Subcutaneous abdominal adipose tissue (tissue), 5 donors: ENCODE measurements at regions not wholly inside any gene's neighbourhood (a gene's known extent, or its start where the extent isn't known, plus 50 kb on each side); places are given as distances from the start of the nearest gene placed in this dataset.
"Not testable (repeated sequence)": the region's sequence is repeated elsewhere in the genome, so short reads cannot be mapped to it uniquely, and the experiment has no call there.

Experiments
- H3K27ac ChIP-seq: one replicate; pipeline ENCODE4 v1.7.0; 2013; ENCODE audit warnings: low read depth, mild to moderate bottlenecking, inconsistent platforms, low read length, moderate library complexity
- H3K27me3 ChIP-seq, 5 donors: one replicate each; pipeline ENCODE4 v1.7.0; 2013; ENCODE audit warnings: low read length in 5 of 5, inconsistent platforms in 1 of 5; ENCODE audit not compliant: control insufficient read depth in 5 of 5, insufficient read depth in 4 of 5
- H3K36me3 ChIP-seq, 5 donors: one replicate each; pipeline ENCODE4 v1.7.0; 2013; ENCODE audit warnings: low read length in 5 of 5; ENCODE audit not compliant: control insufficient read depth in 5 of 5, insufficient read depth in 5 of 5
- H3K4me1 ChIP-seq, 5 donors: one replicate each; pipeline ENCODE4 v1.7.0; 2013; ENCODE audit warnings: low read length in 5 of 5, mild to moderate bottlenecking in 3 of 5, moderate library complexity in 1 of 5; ENCODE audit not compliant: control insufficient read depth in 5 of 5, insufficient read depth in 5 of 5
- H3K4me3 ChIP-seq, 5 donors: one replicate each; pipeline ENCODE4 v1.7.0; 2013; ENCODE audit warnings: low read length in 5 of 5, low read depth in 1 of 5
- H3K9ac ChIP-seq, 5 donors: one replicate each; pipeline ENCODE4 v1.7.0; 2013; ENCODE audit warnings: low read length in 5 of 5, mild to moderate bottlenecking in 4 of 5, moderate library complexity in 3 of 5
- H3K9me3 ChIP-seq, 5 donors: one replicate each; pipeline ENCODE4 v1.7.0; 2013; ENCODE audit warnings: low read length in 5 of 5; ENCODE audit not compliant: control insufficient read depth in 5 of 5
- donor health status: healthy.
- donor health status: healthy.
- donor health status: healthy.
- donor health status: healthy.
- donor health status: healthy.

GRCh38 chr5:44532981-44533380 lies 143.8 kb upstream of the FGF10 start:
- no peaks in the 10 kb centered on the region for H3K9me3 ChIP-seq
- no peak overlapping the region for H3K27ac ChIP-seq
- H3K27me3 ChIP-seq = no peaks in the 10 kb centered on the region
- H3K9ac ChIP-seq = no peak overlapping the region
- no peaks in the 10 kb centered on the region for H3K4me1 ChIP-seq
- H3K4me3 ChIP-seq = no peak overlapping the region
- no peaks in the 10 kb centered on the region for H3K36me3 ChIP-seq

- not testable (repeated sequence) for H3K4me1 ChIP-seq, H3K36me3 ChIP-seq, H3K9me3 ChIP-seq, H3K9ac ChIP-seq, H3K4me3 ChIP-seq, H3K27me3 ChIP-seq, H3K27ac ChIP-seq
These were observed 142.5 kb upstream of the FGF10 start for GRCh38 chr5:44531756-44532155.

- H3K4me3 ChIP-seq, H3K4me1 ChIP-seq, H3K27ac ChIP-seq, H3K9me3 ChIP-seq, H3K9ac ChIP-seq, H3K27me3 ChIP-seq, H3K36me3 ChIP-seq: not testable (repeated sequence)
These were observed 141.6 kb upstream of the FGF10 start for GRCh38 chr5:44530783-44531182.

GRCh38 chr5:44511596-44511995 lies 122.4 kb upstream of the FGF10 start:
- no peaks in the 10 kb centered on the region for H3K36me3 ChIP-seq
- no peak overlapping the region for H3K4me3 ChIP-seq
- no peak overlapping the region for H3K27ac ChIP-seq
- H3K9me3 ChIP-seq = no peaks in the 10 kb centered on the region
- H3K9ac ChIP-seq = no peak overlapping the region
- no peaks in the 10 kb centered on the region for H3K27me3 ChIP-seq
- H3K4me1 ChIP-seq = peaks cover 0 to 24% (median 0%) of the 10 kb centered on the region in 5 donors

- H3K27ac ChIP-seq = no peak overlapping the region
- no peak overlapping the region for H3K9ac ChIP-seq
- no peaks in the 10 kb centered on the region for H3K9me3 ChIP-seq
- no peaks in the 10 kb centered on the region for H3K27me3 ChIP-seq
- H3K4me1 ChIP-seq = no peaks in the 10 kb centered on the region
- no peaks in the 10 kb centered on the region for H3K36me3 ChIP-seq
- H3K4me3 ChIP-seq = no peak overlapping the region
These were observed 117.3 kb upstream of the FGF10 start for GRCh38 chr5:44506561-44506960.

- H3K9ac ChIP-seq = no peak overlapping the region
- no peak overlapping the region for H3K4me3 ChIP-seq
- no peaks in the 10 kb centered on the region for H3K4me1 ChIP-seq
- no peak overlapping the region for H3K27ac ChIP-seq
- no peaks in the 10 kb centered on the region for H3K27me3 ChIP-seq
- no peaks in the 10 kb centered on the region for H3K9me3 ChIP-seq
- H3K36me3 ChIP-seq = no peaks in the 10 kb centered on the region
These were observed 110.2 kb upstream of the FGF10 start for GRCh38 chr5:44499381-44499780.

- Histone ChIP-seq H3K9me3 (peaks cover 0 to 5% (median 0%) of the 10 kb centered on the region in 5 donors), H3K27me3 (no peaks in the 10 kb centered on the region), H3K27ac (no peak overlapping the region), H3K4me3 (no peak overlapping the region), H3K9ac (no peak overlapping the region), H3K36me3 (no peaks in the 10 kb centered on the region), H3K4me1 (no peaks in the 10 kb centered on the region)
These were observed 108.4 kb upstream of the FGF10 start for GRCh38 chr5:44497606-44498005.

- Histone ChIP-seq H3K4me3 (no peak overlapping the region), H3K27me3 (no peaks in the 10 kb centered on the region), H3K9ac (no peak overlapping the region), H3K4me1 (no peaks in the 10 kb centered on the region), H3K36me3 (no peaks in the 10 kb centered on the region), H3K27ac (no peak overlapping the region), H3K9me3 (peaks cover 0 to 11% (median 5%) of the 10 kb centered on the region in 5 donors)
These were observed 106.1 kb upstream of the FGF10 start for GRCh38 chr5:44495280-44495679.

GRCh38 chr5:44489759-44490158 lies 100.5 kb upstream of the FGF10 start:
- Histone ChIP-seq H3K27ac (no peak overlapping the region), H3K4me1 (no peaks in the 10 kb centered on the region), H3K4me3 (no peak overlapping the region), H3K9me3 (peaks cover 0 to 11% (median 5%) of the 10 kb centered on the region in 5 donors), H3K9ac (no peak overlapping the region), H3K36me3 (no peaks in the 10 kb centered on the region), H3K27me3 (no peaks in the 10 kb centered on the region)

GRCh38 chr5:44486591-44486990 lies 97.4 kb upstream of the FGF10 start:
- Histone ChIP-seq H3K4me1 (no peaks in the 10 kb centered on the region), H3K4me3 (no peak overlapping the region), H3K27ac (no peak overlapping the region), H3K36me3 (no peaks in the 10 kb centered on the region), H3K9me3 (peaks cover 0 to 4% (median 0%) of the 10 kb centered on the region in 5 donors), H3K9ac (no peak overlapping the region), H3K27me3 (no peaks in the 10 kb centered on the region)

- H3K9ac ChIP-seq = no peak overlapping the region
- no peaks in the 10 kb centered on the region for H3K27me3 ChIP-seq
- H3K36me3 ChIP-seq = no peaks in the 10 kb centered on the region
- peaks cover 0 to 4% (median under 1%) of the 10 kb centered on the region in 5 donors for H3K9me3 ChIP-seq
- H3K4me1 ChIP-seq = no peaks in the 10 kb centered on the region
- H3K4me3 ChIP-seq = no peak overlapping the region
- H3K27ac ChIP-seq = no peak overlapping the region
These were observed 64.8 kb upstream of the FGF10 start for GRCh38 chr5:44454002-44454401.
